HL-60 (cell line): ENCODE measurements at regions not wholly inside any gene's neighbourhood (a gene's known extent, or its start where the extent isn't known, plus 50 kb on each side); places are given as distances from the start of the nearest gene placed in this dataset.

Experiments
- CTCF ChIP-seq: IDR thresholded peaks from one replicate; pipeline ENCODE4 v1.5.1; 2011; ENCODE audit warnings: low read length, control low read depth, inconsistent platforms; ENCODE audit not compliant: insufficient read depth
- GABPA ChIP-seq: IDR thresholded peaks from 2 replicates; pipeline ENCODE4 v1.6.1; 2012; ENCODE audit warnings: low read depth
- POLR2AphosphoS5 ChIP-seq: IDR thresholded peaks from 2 replicates; pipeline ENCODE4 v1.6.1; 2012; ENCODE audit warnings: low read depth
- REST ChIP-seq: IDR thresholded peaks from 2 replicates; pipeline ENCODE4 v1.6.1; 2012; ENCODE audit warnings: low read depth; ENCODE audit not compliant: insufficient replicate concordance

GRCh38 chr18:24805156-24805555 lies 344.7 kb downstream of the HRH4 start:
- TF ChIP-seq CTCF (no peak), POLR2AphosphoS5 (no peak), REST (no peak), GABPA (no peak)
